Stimulated activated CD8-positive, alpha-beta memory T cell treated with anti-CD3 and anti-CD28 coated beads, Interleukin-4, amount 100 ng/mL, for 1 hour (primary cell): ENCODE measurements at regions not wholly inside any gene's neighbourhood (a gene's known extent, or its start where the extent isn't known, plus 50 kb on each side); places are given as distances from the start of the nearest gene placed in this dataset.

Experiments
- DNase-seq, 2 donors: peaks; one replicate each; pipeline ENCODE4 v3.0.0-alpha.2; 2020; ENCODE audit warnings: low read depth in 2 of 2, low spot score in 1 of 2

- DNase-seq: peak; percentile 58 to 75
Observed at GRCh38 chrX:2608638-2609430, 82.3 kb upstream of the CD99 start.

GRCh38 chrX:2607113-2607512 lies 84.0 kb upstream of the CD99 start:
- no peak for DNase-seq

- DNase-seq: no peak
Observed at GRCh38 chrX:2600564-2600963, 90.5 kb upstream of the CD99 start.

- no peak for DNase-seq
Observed at GRCh38 chrX:2596555-2597255, 94.4 kb upstream of the CD99 start.

- no peak for DNase-seq
Observed at GRCh38 chrX:2596045-2596444, 95.0 kb upstream of the CD99 start.

- DNase-seq: no peak
Observed at GRCh38 chrX:2595258-2595657, 94.5 kb upstream of the DHRSX start.

- DNase-seq: no peak
Observed at GRCh38 chrX:2594491-2594890, 93.7 kb upstream of the DHRSX start.

- DNase-seq: no peak
Observed at GRCh38 chrX:2592279-2592678, 91.5 kb upstream of the DHRSX start.

- DNase-seq: no peak
Observed at GRCh38 chrX:2589186-2590020, 88.6 kb upstream of the DHRSX start.

GRCh38 chrX:2588049-2588448 lies 87.3 kb upstream of the DHRSX start:
- DNase-seq: no peak

GRCh38 chrX:2587146-2587545 lies 86.4 kb upstream of the DHRSX start:
- DNase-seq: no peak

GRCh38 chrX:2585158-2585470 lies 84.3 kb upstream of the DHRSX start:
- DNase-seq: no peak

- no peak for DNase-seq
Observed at GRCh38 chrX:2584251-2585157, 83.7 kb upstream of the DHRSX start.

- no peak for DNase-seq
Observed at GRCh38 chrX:2583194-2584162, 82.7 kb upstream of the DHRSX start.

- no peak for DNase-seq
Observed at GRCh38 chrX:2582667-2583066, 81.9 kb upstream of the DHRSX start.

- DNase-seq: no peak
Observed at GRCh38 chrX:2581296-2581695, 80.5 kb upstream of the DHRSX start.

GRCh38 chrX:2578864-2579263 lies 78.1 kb upstream of the DHRSX start:
- no peak for DNase-seq

- DNase-seq: no peak
Observed at GRCh38 chrX:2577844-2578466, 77.2 kb upstream of the DHRSX start.

GRCh38 chrX:2576793-2577192 lies 76.0 kb upstream of the DHRSX start:
- DNase-seq: no peak
